Loucy (cell line): ENCODE measurements at regions not wholly inside any gene's neighbourhood (a gene's known extent, or its start where the extent isn't known, plus 50 kb on each side); places are given as distances from the start of the nearest gene placed in this dataset.

ENCODE experiments used
- H2AFZ ChIP-seq: fragments of 200-600 bp; sonication (generic); 2 replicates; pipeline ENCODE4 v1.6.0; 2016; ENCODE audit warnings: antibody characterized with exemption, mild to moderate bottlenecking, low read length, moderate library complexity
- H3F3A ChIP-seq: fragments of 200-600 bp; 2 replicates; pipeline ENCODE4 v1.6.0; 2016; ENCODE audit warnings: antibody characterized with exemption, low read depth, mild to moderate bottlenecking
- H3K27me3 ChIP-seq: fragments of 200-600 bp; sonication (generic); 2 replicates; pipeline ENCODE4 v1.6.1; 2014; ENCODE audit warnings: low read length, mild to moderate bottlenecking; ENCODE audit not compliant: insufficient read depth, poor library complexity, severe bottlenecking
- H3K36me3 ChIP-seq: fragments of 200-600 bp; sonication (generic); 2 replicates; pipeline ENCODE4 v1.6.1; 2016; ENCODE audit warnings: low read length; ENCODE audit not compliant: insufficient read depth
- H3K4me1 ChIP-seq: fragments of 200-600 bp; sonication (generic); 2 replicates; pipeline ENCODE4 v1.5.1; 2014; ENCODE audit warnings: low read length, mild to moderate bottlenecking; ENCODE audit not compliant: insufficient read depth, poor library complexity, severe bottlenecking
- H3K4me2 ChIP-seq: fragments of 200-600 bp; sonication (generic); 2 replicates; pipeline ENCODE4 v1.6.0; 2014; ENCODE audit warnings: antibody characterized with exemption, low read length, low read depth, mild to moderate bottlenecking; ENCODE audit not compliant: poor library complexity, severe bottlenecking
- H3K4me3 ChIP-seq: fragments of 200-600 bp; sonication (generic); 2 replicates; pipeline ENCODE4 v1.5.1; 2014; ENCODE audit warnings: low read length, mild to moderate bottlenecking, mixed read lengths; ENCODE audit not compliant: poor library complexity, severe bottlenecking
- H3K79me2 ChIP-seq: fragments of 200-600 bp; sonication (generic); 2 replicates; pipeline ENCODE4 v1.6.1; 2014; ENCODE audit warnings: low read length; ENCODE audit not compliant: insufficient read depth
- H3K9ac ChIP-seq: fragments of 200-600 bp; sonication (generic); 2 replicates; pipeline ENCODE4 v1.6.0; 2014; ENCODE audit warnings: mild to moderate bottlenecking, low read depth, low read length, moderate library complexity; ENCODE audit not compliant: poor library complexity, severe bottlenecking
- H3K9me2 ChIP-seq: fragments of 200-600 bp; sonication (generic); replicated peaks from 2 replicates; pipeline ENCODE4 v1.6.1; 2016; ENCODE audit warnings: low read depth, low read length, mixed read lengths
- H3K9me3 ChIP-seq: fragments of 200-600 bp; sonication (generic); 2 replicates; pipeline ENCODE4 v1.6.1; 2014; ENCODE audit warnings: mild to moderate bottlenecking, antibody characterized with exemption, low read length, low read depth; ENCODE audit not compliant: insufficient read depth
- H4K20me1 ChIP-seq: fragments of 200-600 bp; sonication (generic); 2 replicates; pipeline ENCODE4 v1.6.0; 2014; ENCODE audit warnings: antibody characterized with exemption, low read length, mild to moderate bottlenecking; ENCODE audit not compliant: insufficient read depth, poor library complexity, severe bottlenecking
- EZH2phosphoT487 ChIP-seq: fragments of 200-600 bp; IDR thresholded peaks from 2 replicates; pipeline ENCODE4 v1.6.1; 2018; ENCODE audit warnings: antibody characterized with exemption, mild to moderate bottlenecking, moderate library complexity, borderline replicate concordance
- TF ChIP-seq, protein P1 (sequence below): fragments of 200-600 bp; sonication (generic); conservative IDR thresholded peaks from 2 replicates; pipeline ENCODE4 v1.5.1; 2014; ENCODE audit warnings: mild to moderate bottlenecking, antibody characterized with exemption, low read length

- no peaks in the 10 kb centered on the region for H3K79me2 ChIP-seq
- no peak overlapping the region for H2AFZ ChIP-seq
- H3K9me2 ChIP-seq, result no peaks in the 10 kb centered on the region
- no peaks in the 10 kb centered on the region for H4K20me1 ChIP-seq
- no peak overlapping the region for H3K4me2 ChIP-seq
- H3K36me3 ChIP-seq, result no peaks in the 10 kb centered on the region
- H3K9me3 ChIP-seq, result no peaks in the 10 kb centered on the region
- no peak overlapping the region for H3K4me3 ChIP-seq
- H3K4me1 ChIP-seq, result no peaks in the 10 kb centered on the region
- H3F3A ChIP-seq, result no peaks in the 10 kb centered on the region
- no peaks in the 10 kb centered on the region for H3K27me3 ChIP-seq
- TF ChIP-seq, protein P1, sequence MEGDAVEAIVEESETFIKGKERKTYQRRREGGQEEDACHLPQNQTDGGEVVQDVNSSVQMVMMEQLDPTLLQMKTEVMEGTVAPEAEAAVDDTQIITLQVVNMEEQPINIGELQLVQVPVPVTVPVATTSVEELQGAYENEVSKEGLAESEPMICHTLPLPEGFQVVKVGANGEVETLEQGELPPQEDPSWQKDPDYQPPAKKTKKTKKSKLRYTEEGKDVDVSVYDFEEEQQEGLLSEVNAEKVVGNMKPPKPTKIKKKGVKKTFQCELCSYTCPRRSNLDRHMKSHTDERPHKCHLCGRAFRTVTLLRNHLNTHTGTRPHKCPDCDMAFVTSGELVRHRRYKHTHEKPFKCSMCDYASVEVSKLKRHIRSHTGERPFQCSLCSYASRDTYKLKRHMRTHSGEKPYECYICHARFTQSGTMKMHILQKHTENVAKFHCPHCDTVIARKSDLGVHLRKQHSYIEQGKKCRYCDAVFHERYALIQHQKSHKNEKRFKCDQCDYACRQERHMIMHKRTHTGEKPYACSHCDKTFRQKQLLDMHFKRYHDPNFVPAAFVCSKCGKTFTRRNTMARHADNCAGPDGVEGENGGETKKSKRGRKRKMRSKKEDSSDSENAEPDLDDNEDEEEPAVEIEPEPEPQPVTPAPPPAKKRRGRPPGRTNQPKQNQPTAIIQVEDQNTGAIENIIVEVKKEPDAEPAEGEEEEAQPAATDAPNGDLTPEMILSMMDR, result no peak
- no peak for TF ChIP-seq EZH2phosphoT487
- H3K9ac ChIP-seq, result no peak overlapping the region
Observed at GRCh38 chr3:159919873-159920272, 68.8 kb upstream of the IL12A start.

DNA sequence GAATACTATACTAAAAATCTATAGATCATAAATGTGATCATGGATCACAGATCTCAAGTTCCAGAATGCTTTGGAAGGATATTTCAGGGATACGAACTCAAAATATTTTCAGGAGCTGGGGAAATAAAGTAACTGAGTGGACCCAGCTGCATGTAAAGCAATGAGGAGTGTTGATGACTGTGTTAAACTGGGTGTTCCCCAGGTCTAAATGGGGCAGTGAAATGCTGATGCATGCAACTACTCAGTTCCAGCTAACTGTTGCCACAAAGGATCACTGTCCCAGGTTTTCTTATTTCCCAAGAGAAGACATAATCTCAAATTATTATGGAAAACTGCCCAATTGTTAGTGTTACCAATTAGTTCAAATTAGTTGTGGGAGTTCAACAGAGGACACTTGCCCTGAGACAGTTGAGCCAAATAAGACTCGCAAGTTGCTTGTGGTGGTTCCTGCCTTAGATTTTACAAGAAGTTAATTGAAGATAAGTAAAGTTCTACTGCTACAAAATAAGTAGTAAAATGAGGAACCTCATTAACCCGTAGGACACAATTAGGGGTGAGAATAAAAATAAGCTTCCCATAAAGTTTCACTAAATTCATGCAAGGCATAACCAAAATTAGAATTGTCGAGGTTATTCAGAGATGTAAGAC, 66.3 kb upstream of the IL12A start:
- H3K27me3 ChIP-seq, result no peaks in the 10 kb centered on the region
- no peak overlapping the region for H3K9ac ChIP-seq
- H2AFZ ChIP-seq, result no peak overlapping the region
- no peak overlapping the region for H3K4me3 ChIP-seq
- no peak overlapping the region for H3K4me2 ChIP-seq
- H4K20me1 ChIP-seq, result no peaks in the 10 kb centered on the region
- no peaks in the 10 kb centered on the region for H3F3A ChIP-seq
- no peaks in the 10 kb centered on the region for H3K79me2 ChIP-seq
- no peak for TF ChIP-seq EZH2phosphoT487
- TF ChIP-seq, protein P1, result no peak
- no peaks in the 10 kb centered on the region for H3K4me1 ChIP-seq
- H3K9me2 ChIP-seq, result no peaks in the 10 kb centered on the region
- no peaks in the 10 kb centered on the region for H3K36me3 ChIP-seq
- H3K9me3 ChIP-seq, result no peaks in the 10 kb centered on the region

DNA sequence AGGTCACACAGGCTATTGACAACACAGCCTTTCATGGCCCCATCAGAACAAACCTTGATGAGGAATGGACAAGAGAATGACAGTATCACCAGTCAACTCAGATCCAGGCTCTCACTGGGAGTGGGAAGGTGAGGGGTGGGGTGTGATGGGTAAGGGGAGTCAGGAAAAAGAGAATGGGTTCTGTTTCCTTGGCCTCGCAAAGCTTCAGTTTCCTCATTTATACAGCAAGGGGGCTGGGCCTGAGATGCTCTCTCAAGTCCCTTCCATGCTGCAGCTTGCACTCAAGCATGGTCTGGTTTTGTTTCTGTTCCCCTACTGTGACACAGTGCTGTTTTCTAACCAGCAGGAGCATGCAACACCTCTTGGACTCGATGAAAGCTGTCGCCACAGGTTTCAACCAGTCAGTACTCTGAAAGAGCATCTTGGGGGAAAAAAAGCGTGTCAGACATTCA, 65.7 kb upstream of the IL12A start:
- Histone ChIP-seq H3K9me2 (no peaks in the 10 kb centered on the region), H3K27me3 (no peaks in the 10 kb centered on the region), H3K79me2 (no peaks in the 10 kb centered on the region), H3K9ac (no peak overlapping the region), H3K4me3 (no peak overlapping the region), H3K36me3 (no peaks in the 10 kb centered on the region), H2AFZ (no peak overlapping the region), H3F3A (no peaks in the 10 kb centered on the region), H3K4me1 (no peaks in the 10 kb centered on the region), H3K9me3 (no peaks in the 10 kb centered on the region), H4K20me1 (no peaks in the 10 kb centered on the region), H3K4me2 (no peak overlapping the region)
- TF ChIP-seq, protein P1, result no peak
- no peak for TF ChIP-seq EZH2phosphoT487
